HCT116 (cell line): ENCODE measurements at regions not wholly inside any gene's neighbourhood (a gene's known extent, or its start where the extent isn't known, plus 50 kb on each side); places are given as distances from the start of the nearest gene placed in this dataset.

Source experiments
- ATAC-seq: fragments of 200-7000 bp; cut with Tn5 transposase; 2 replicates; pipeline ENCODE4 v1.9.1; 2020; ENCODE audit warnings: mild to moderate bottlenecking, moderate library complexity
- BruUV-seq: library from RNA; stranded (reverse); fragments of 400-500 nt; replicated peaks from 2 replicates; lab custom pipeline; 2021; lab: Mats Ljungman, UMichigan
- CTCF ChIA-PET: fragments of 300-600 bp; sonication (Branson Sonifier 250); formaldehyde crosslinking; loops from one replicate; lab custom pipeline; 2021; ENCODE audit warnings: antibody characterized with exemption; lab: Charles Lee
- POLR2A ChIA-PET: fragments of 300-600, 350-600 bp; sonication (Branson Sonifier 250); formaldehyde crosslinking; loops from one replicate; lab custom pipeline; 2021; ENCODE audit warnings: antibody characterized with exemption; lab: Charles Lee
- RAD21 ChIA-PET, 2 experiments: fragments of 300-600 bp; sonication (Branson Sonifier 250); formaldehyde crosslinking; loops; one replicate each; lab custom pipeline; 2023; ENCODE audit warnings: low total read pairs in 2 of 2; ENCODE audit not compliant: uncharacterized antibody in 2 of 2, unreplicated experiment in 2 of 2, low non-redundant PET in 1 of 2; lab: Charles Lee
- DNase-seq: peaks from one replicate; pipeline ENCODE4 v3.0.0-alpha.2; 2010; ENCODE audit warnings: low read depth, low spot score
- H2AFZ ChIP-seq: fragments of 200-600 bp; shearing (Covaris generic), sonication (generic); 2 replicates; pipeline ENCODE4 v1.6.1; 2017; ENCODE audit warnings: low read depth, mixed run types, mixed read lengths, antibody characterized with exemption, low read length; ENCODE audit not compliant: poor library complexity, severe bottlenecking
- H3K27ac ChIP-seq: 2 replicates; pipeline ENCODE4 v1.5.1; 2012; ENCODE audit warnings: low read depth, low read length
- H3K27me3 ChIP-seq: fragments of 200-600 bp; sonication (generic); 2 replicates; pipeline ENCODE4 v1.6.1; 2016; ENCODE audit warnings: mixed run types, low read length, mixed read lengths; ENCODE audit not compliant: insufficient read depth
- H3K36me3 ChIP-seq, 2 experiments: fragments of 200-500 bp in 1 of 2; fragments of 200-600 bp in 1 of 2; sonication (Bioruptor generic) in 1 of 2; sonication (generic) in 1 of 2; 2 replicates each; pipeline versions ENCODE4 v1.5.1 to v1.6.1; 2014 to 2016; ENCODE audit warnings: low read length in 2 of 2, inconsistent platforms in 1 of 2, mixed read lengths in 1 of 2, mixed run types in 1 of 2; ENCODE audit not compliant: insufficient read depth in 2 of 2, control insufficient read depth in 1 of 2
- H3K4me1 ChIP-seq, 2 experiments: fragments of 200-600 bp in 1 of 2; sonication (generic) in 1 of 2; 2 replicates each; pipeline versions ENCODE4 v1.5.1 to v1.6.1; 2012 to 2017; ENCODE audit warnings: low read length in 2 of 2, inconsistent platforms in 1 of 2, mild to moderate bottlenecking in 1 of 2, mixed read lengths in 1 of 2, mixed run types in 1 of 2, moderate library complexity in 1 of 2; ENCODE audit not compliant: insufficient read depth in 2 of 2, control insufficient read depth in 1 of 2
- H3K4me2 ChIP-seq: fragments of 200-600 bp; sonication (generic); 2 replicates; pipeline ENCODE4 v1.6.1; 2017; ENCODE audit warnings: mixed run types, low read length, mixed read lengths
- H3K4me3 ChIP-seq, 2 experiments: fragments of 200-600 bp in 1 of 2; sonication (generic) in 1 of 2; replicated peaks in 1 of 2; 2 replicates each; pipeline ENCODE4 v1.5.1; 2011 to 2016; ENCODE audit warnings: low read length in 2 of 2, control low read depth in 1 of 2, low read depth in 1 of 2, mild to moderate bottlenecking in 1 of 2, mixed read lengths in 1 of 2, mixed run types in 1 of 2
- H3K79me2 ChIP-seq: fragments of 200-600 bp; sonication (generic); 2 replicates; pipeline ENCODE4 v1.6.1; 2017; ENCODE audit warnings: mild to moderate bottlenecking, mixed run types, low read length, moderate library complexity, mixed read lengths; ENCODE audit not compliant: insufficient read depth
- H3K9ac ChIP-seq: fragments of 200-600 bp; sonication (generic); 2 replicates; pipeline ENCODE4 v1.6.1; 2016; ENCODE audit warnings: low read length, mixed read lengths
- H3K9me2 ChIP-seq: fragments of 200-600 bp; sonication (generic), shearing (Covaris generic); 2 replicates; pipeline ENCODE4 v1.6.1; 2017; ENCODE audit warnings: mixed run types, mild to moderate bottlenecking, moderate library complexity; ENCODE audit not compliant: insufficient read depth
- H3K9me3 ChIP-seq, 2 experiments: fragments of 200-500 bp in 1 of 2; fragments of 200-600 bp in 1 of 2; sonication (Bioruptor generic) in 1 of 2; sonication (generic) in 1 of 2; 2 replicates each; pipeline ENCODE4 v1.6.1; 2014 to 2017; ENCODE audit warnings: low read length in 2 of 2, mixed read lengths in 2 of 2, inconsistent platforms in 1 of 2, low read depth in 1 of 2, mild to moderate bottlenecking in 1 of 2, mixed run types in 1 of 2, moderate library complexity in 1 of 2; ENCODE audit not compliant: control insufficient read depth in 1 of 2, insufficient read depth in 1 of 2
- H4K20me1 ChIP-seq: fragments of 200-600 bp; sonication (generic), shearing (Covaris generic); 2 replicates; pipeline ENCODE4 v1.6.1; 2017; ENCODE audit warnings: mixed run types, mild to moderate bottlenecking, moderate library complexity; ENCODE audit not compliant: insufficient read depth
- CBX3 ChIP-seq: IDR thresholded peaks from 2 replicates; pipeline ENCODE4 v1.6.1; 2012; ENCODE audit warnings: low read depth
- EGR1 ChIP-seq: IDR thresholded peaks from 2 replicates; pipeline ENCODE4 v1.6.1; 2012; ENCODE audit warnings: low read depth
- EZH2 ChIP-seq: fragments of 200-600 bp; sonication (generic); IDR thresholded peaks from 2 replicates; pipeline ENCODE4 v1.6.1; 2017; ENCODE audit warnings: antibody characterized with exemption, mixed run types
- EZH2phosphoT487 ChIP-seq: fragments of 200-600 bp; IDR thresholded peaks from 2 replicates; pipeline ENCODE4 v1.6.1; 2018; ENCODE audit warnings: antibody characterized with exemption, borderline replicate concordance
- JUND ChIP-seq: IDR thresholded peaks from 2 replicates; pipeline ENCODE4 v1.6.1; 2012
- MAX ChIP-seq: IDR thresholded peaks from 2 replicates; pipeline ENCODE4 v1.6.1; 2012
- POLR2A ChIP-seq: IDR thresholded peaks from 2 replicates; pipeline ENCODE4 v1.7.0; 2011; ENCODE audit warnings: borderline replicate concordance; ENCODE audit not compliant: insufficient read depth, insufficient read length; ENCODE audit errors: extremely low read depth
- RAD21 ChIP-seq: IDR thresholded peaks from 2 replicates; pipeline ENCODE4 v1.6.1; 2012; ENCODE audit warnings: low read depth, mild to moderate bottlenecking
- REST ChIP-seq: IDR thresholded peaks from 2 replicates; pipeline ENCODE4 v1.6.1; 2012; ENCODE audit warnings: low read depth
- SP1 ChIP-seq: IDR thresholded peaks from 2 replicates; pipeline ENCODE4 v1.6.1; 2012; ENCODE audit warnings: low read depth
- TCF7L2 ChIP-seq: IDR thresholded peaks from 2 replicates; pipeline ENCODE4 v1.7.0; 2011; ENCODE audit warnings: borderline replicate concordance, inconsistent platforms; ENCODE audit not compliant: insufficient read depth, insufficient read length; ENCODE audit errors: extremely low read depth
- ZFX ChIP-seq: fragments of 450-650 bp; IDR thresholded peaks from 2 replicates; pipeline ENCODE4 v1.6.1; 2017
- ZNF274 ChIP-seq: fragments of 200-500 bp; sonication (Bioruptor generic); IDR thresholded peaks from 2 replicates; pipeline ENCODE4 v1.6.1; 2014; ENCODE audit warnings: mild to moderate bottlenecking, low read depth, low read length, inconsistent platforms
- intact Hi-C: fragments of 100-400 bp; cut with micrococcal nuclease; formaldehyde crosslinking; loops from 2 replicates; pipeline ENCODE4 v1.10.0; 2022
- TF ChIP-seq, protein P1 (sequence below): IDR thresholded peaks from 2 replicates; pipeline ENCODE4 v1.6.1; 2011; ENCODE audit warnings: mild to moderate bottlenecking, low read length, moderate library complexity; ENCODE audit not compliant: insufficient replicate concordance; ENCODE audit errors: extremely low read depth
- TF ChIP-seq, protein P2 (sequence below): IDR thresholded peaks from 2 replicates; pipeline ENCODE4 v1.6.1; 2012

DNA sequence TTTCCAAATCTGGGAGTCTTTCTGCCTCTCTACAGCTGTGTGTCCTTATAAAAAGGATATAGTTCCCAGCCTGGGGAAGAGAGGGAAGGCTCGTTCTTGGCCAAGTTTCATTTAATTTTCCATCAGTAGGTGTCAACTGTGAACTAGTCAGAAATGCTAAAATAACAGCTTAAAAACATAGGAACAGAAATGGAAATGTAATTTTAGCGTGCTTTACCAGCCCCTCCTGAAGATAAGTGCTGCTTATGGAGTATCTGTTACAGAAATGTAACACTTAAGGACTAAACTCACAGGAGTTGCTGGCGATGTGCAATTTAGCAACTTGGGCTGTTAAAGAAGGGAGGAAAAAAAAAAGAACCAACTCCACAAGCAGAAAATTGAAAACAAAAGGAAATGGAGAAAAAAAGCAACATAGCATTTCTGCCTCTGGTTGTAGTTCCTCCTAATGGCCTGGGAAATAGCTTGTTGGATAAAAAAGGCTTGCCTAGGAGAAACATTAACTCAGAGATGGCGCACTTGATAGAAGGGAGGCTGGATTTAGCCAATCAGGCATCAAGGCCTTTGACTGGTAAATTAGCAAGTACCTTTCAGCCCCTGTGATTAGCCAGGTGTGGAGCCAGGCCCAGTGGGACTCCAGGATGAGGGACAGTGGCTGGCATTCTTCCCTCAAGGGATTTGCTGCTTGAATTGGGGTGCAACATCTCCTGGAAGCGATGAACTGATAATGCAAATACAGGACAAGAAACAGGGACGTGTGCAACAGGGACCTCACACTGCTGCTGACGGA, 84.3 kb downstream of the RPLP1 start:
- no peak for DNase-seq
- H3K27me3 ChIP-seq: no peaks in the 10 kb centered on the region; the same call in 1 of the 2 replicates
- CTCF ChIA-PET: no interaction called here

GRCh38 chr15:69537901-69538300, 85.3 kb downstream of the RPLP1 start:
- Histone ChIP-seq H3K9ac (no peak overlapping the region), H3K27ac (no peak overlapping the region), H3K27me3 (peaks cover 2% of the 10 kb centered on the region; the same call in 1 of the 2 replicates), H3K4me3 (no peak overlapping the region), H3K36me3 (no peaks in the 10 kb centered on the region), H3K9me3 (no peaks in the 10 kb centered on the region), H3K4me2 (no peak overlapping the region), H3K9me2 (no peaks in the 10 kb centered on the region), H2AFZ (no peak overlapping the region), H3K4me1 (no peaks in the 10 kb centered on the region), H3K79me2 (no peaks in the 10 kb centered on the region), H4K20me1 (no peaks in the 10 kb centered on the region)
- BruUV-seq: no TSS peak
- DNase-seq (no peak), ATAC-seq (no peak)
- ChIA-PET POLR2A (no interaction called here), CTCF (no interaction called here), RAD21 (no interaction called here)
- intact Hi-C loops: no loop called here
- TF ChIP-seq SP1 (no peak), EZH2phosphoT487 (no peak), POLR2A (no peak), RAD21 (no peak), MAX (no peak), CBX3 (no peak), TCF7L2 (no peak), ZFX (no peak), JUND (no peak), REST (no peak), EZH2 (no peak)
- TF ChIP-seq, protein P1, sequence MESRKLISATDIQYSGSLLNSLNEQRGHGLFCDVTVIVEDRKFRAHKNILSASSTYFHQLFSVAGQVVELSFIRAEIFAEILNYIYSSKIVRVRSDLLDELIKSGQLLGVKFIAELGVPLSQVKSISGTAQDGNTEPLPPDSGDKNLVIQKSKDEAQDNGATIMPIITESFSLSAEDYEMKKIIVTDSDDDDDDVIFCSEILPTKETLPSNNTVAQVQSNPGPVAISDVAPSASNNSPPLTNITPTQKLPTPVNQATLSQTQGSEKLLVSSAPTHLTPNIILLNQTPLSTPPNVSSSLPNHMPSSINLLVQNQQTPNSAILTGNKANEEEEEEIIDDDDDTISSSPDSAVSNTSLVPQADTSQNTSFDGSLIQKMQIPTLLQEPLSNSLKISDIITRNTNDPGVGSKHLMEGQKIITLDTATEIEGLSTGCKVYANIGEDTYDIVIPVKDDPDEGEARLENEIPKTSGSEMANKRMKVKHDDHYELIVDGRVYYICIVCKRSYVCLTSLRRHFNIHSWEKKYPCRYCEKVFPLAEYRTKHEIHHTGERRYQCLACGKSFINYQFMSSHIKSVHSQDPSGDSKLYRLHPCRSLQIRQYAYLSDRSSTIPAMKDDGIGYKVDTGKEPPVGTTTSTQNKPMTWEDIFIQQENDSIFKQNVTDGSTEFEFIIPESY: no peak

More for the DNA sequence above, 84.3 kb downstream of the RPLP1 start:
- no peak overlapping the region for H3K4me3 ChIP-seq
- H2AFZ ChIP-seq: no peak overlapping the region
- TF ChIP-seq EZH2phosphoT487 (no peak), SP1 (no peak), ZNF274 (no peak), EGR1 (no peak), JUND (no peak), CBX3 (no peak)
- TF ChIP-seq, protein P2, sequence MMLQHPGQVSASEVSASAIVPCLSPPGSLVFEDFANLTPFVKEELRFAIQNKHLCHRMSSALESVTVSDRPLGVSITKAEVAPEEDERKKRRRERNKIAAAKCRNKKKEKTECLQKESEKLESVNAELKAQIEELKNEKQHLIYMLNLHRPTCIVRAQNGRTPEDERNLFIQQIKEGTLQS: no peak
- TF ChIP-seq, all 23 proteins: peak for 0
- RAD21 ChIA-PET: no interaction called here
- no peaks in the 10 kb centered on the region for H4K20me1 ChIP-seq
- BruUV-seq: no TSS peak
- POLR2A ChIA-PET: no interaction called here
- no peaks in the 10 kb centered on the region for H3K36me3 ChIP-seq
- no peak overlapping the region for H3K9ac ChIP-seq
- no peak for ATAC-seq
- H3K79me2 ChIP-seq: no peaks in the 10 kb centered on the region
- H3K27ac ChIP-seq: no peak overlapping the region
- H3K4me2 ChIP-seq: no peak overlapping the region
- no peaks in the 10 kb centered on the region for H3K9me2 ChIP-seq
- intact Hi-C loops: no loop called here
- no peaks in the 10 kb centered on the region for H3K9me3 ChIP-seq
- H3K4me1 ChIP-seq: no peaks in the 10 kb centered on the region
